NCI-H2227 treated with DMSO at 0.1 percent for 48 hours (cell line): ENCODE measurements at regions not wholly inside any gene's neighbourhood (a gene's known extent, or its start where the extent isn't known, plus 50 kb on each side); places are given as distances from the start of the nearest gene placed in this dataset.

ENCODE experiments used
- DNase-seq: peaks from one replicate; lab custom pipeline; 2025; lab: John Stamatoyannopoulos, UW

GRCh38 chr18:32542221-32542798 lies 71.6 kb upstream of the GAREM1 start:
- DNase-seq, result no peak

- DNase-seq, result no peak
Measured at GRCh38 chr18:32530947-32531651, 60.4 kb upstream of the GAREM1 start.

GRCh38 chr18:32529722-32530420 lies 59.2 kb upstream of the GAREM1 start:
- DNase-seq, result no peak

- DNase-seq, result no peak
Measured at GRCh38 chr18:32520771-32521170, 50.1 kb upstream of the GAREM1 start.
